PC-3 (cell line): ENCODE measurements at regions not wholly inside any gene's neighbourhood (a gene's known extent, or its start where the extent isn't known, plus 50 kb on each side); places are given as distances from the start of the nearest gene placed in this dataset.

ENCODE experiments used
- ATAC-seq: fragments of 200-7000 bp; cut with Tn5 transposase; 2 replicates; pipeline ENCODE4 v1.9.1; 2020; ENCODE audit warnings: mild to moderate bottlenecking, moderate library complexity
- BruUV-seq: library from RNA; stranded (reverse); fragments of 400-500 nt; replicated peaks from 2 replicates; lab custom pipeline; 2021; lab: Mats Ljungman, UMichigan
- CTCF ChIA-PET: fragments of 300-600 bp; sonication (Branson Sonifier 250); formaldehyde crosslinking; loops from one replicate; lab custom pipeline; 2022; ENCODE audit warnings: antibody characterized with exemption; lab: Charles Lee
- POLR2A ChIA-PET: fragments of 300-600 bp; sonication (Branson Sonifier 250); formaldehyde crosslinking; loops from one replicate; lab custom pipeline; 2022; ENCODE audit warnings: antibody characterized with exemption; ENCODE audit not compliant: unreplicated experiment; lab: Charles Lee
- DNase-seq: peaks from one replicate; pipeline ENCODE4 v3.0.0-alpha.2; 2015
- H2AFZ ChIP-seq: fragments of 300-600 bp; sonication (generic); 2 replicates; pipeline ENCODE4 v1.6.0; 2016; ENCODE audit warnings: antibody characterized with exemption, low read length
- H3F3A ChIP-seq: fragments of 300-600 bp; sonication (generic); one replicate; pipeline ENCODE4 v1.6.0; 2017; ENCODE audit warnings: antibody characterized with exemption, low read length, control low read depth, mild to moderate bottlenecking; ENCODE audit not compliant: unreplicated experiment
- H3K27ac ChIP-seq: fragments of 300-600 bp; sonication (generic); 2 replicates; pipeline ENCODE4 v1.5.1; 2016; ENCODE audit warnings: mild to moderate bottlenecking, low read length
- H3K27me3 ChIP-seq: fragments of 300-600 bp; sonication (generic); 2 replicates; pipeline ENCODE4 v1.6.1; 2016; ENCODE audit warnings: low read length, mixed read lengths
- H3K36me3 ChIP-seq: fragments of 300-600 bp; sonication (generic); 2 replicates; pipeline ENCODE4 v1.6.1; 2016; ENCODE audit warnings: low read depth, mixed run types, low read length, mixed read lengths
- H3K4me1 ChIP-seq: fragments of 300-600 bp; sonication (generic); 2 replicates; pipeline ENCODE4 v1.5.1; 2016; ENCODE audit warnings: low read length; ENCODE audit not compliant: insufficient read depth
- H3K4me2 ChIP-seq: fragments of 300-600 bp; sonication (generic); 2 replicates; pipeline ENCODE4 v1.6.0; 2016; ENCODE audit warnings: low read length
- H3K4me3 ChIP-seq: fragments of 300-600 bp; sonication (generic); 2 replicates; pipeline ENCODE4 v1.5.1; 2016; ENCODE audit warnings: mild to moderate bottlenecking, low read length, mixed read lengths
- H3K79me2 ChIP-seq: fragments of 300-600 bp; sonication (generic); 2 replicates; pipeline ENCODE4 v1.6.1; 2017; ENCODE audit warnings: low read length, mixed read lengths
- H3K9ac ChIP-seq: fragments of 300-600 bp; sonication (generic); 2 replicates; pipeline ENCODE4 v1.6.0; 2016; ENCODE audit warnings: mild to moderate bottlenecking, low read length
- H3K9me2 ChIP-seq: fragments of 300-600 bp; sonication (generic); replicated peaks from 2 replicates; pipeline ENCODE4 v1.6.1; 2016; ENCODE audit warnings: mixed run types, low read length, mixed read lengths
- H3K9me3 ChIP-seq: fragments of 300-600 bp; sonication (generic); 2 replicates; pipeline ENCODE4 v1.6.1; 2016; ENCODE audit warnings: low read length, mixed read lengths
- H4K20me1 ChIP-seq: fragments of 300-600 bp; sonication (generic); 2 replicates; pipeline ENCODE4 v1.6.1; 2016; ENCODE audit warnings: low read length, mixed read lengths
- EZH2 ChIP-seq: fragments of 300-600 bp; sonication (generic); IDR thresholded peaks from one replicate; pipeline ENCODE4 v1.6.1; 2017; ENCODE audit warnings: antibody characterized with exemption, mild to moderate bottlenecking, low read length; ENCODE audit not compliant: unreplicated experiment
- EZH2phosphoT487 ChIP-seq: fragments of 300-600 bp; sonication (generic); IDR thresholded peaks from 2 replicates; pipeline ENCODE4 v1.6.1; 2018; ENCODE audit warnings: mild to moderate bottlenecking, antibody characterized with exemption, low read length, borderline replicate concordance
- intact Hi-C: fragments of 100-400 bp; cut with micrococcal nuclease; formaldehyde crosslinking; loops from 2 replicates; pipeline ENCODE4 v1.9.0; 2023
- TF ChIP-seq, protein P1 (sequence below): fragments of 300-600 bp; sonication (generic); conservative IDR thresholded peaks from 2 replicates; pipeline ENCODE4 v1.5.1; 2017; ENCODE audit warnings: antibody characterized with exemption, low read depth, mild to moderate bottlenecking, low read length

- Histone ChIP-seq H4K20me1 (no peaks in the 10 kb centered on the region), H3K79me2 (no peaks in the 10 kb centered on the region), H3K4me3 (no peak overlapping the region), H2AFZ (no peak overlapping the region), H3K4me2 (no peak overlapping the region), H3K9me2 (no peaks in the 10 kb centered on the region), H3F3A (no peaks in the 10 kb centered on the region), H3K9me3 (no peaks in the 10 kb centered on the region), H3K4me1 (peaks cover 4% of the 10 kb centered on the region; the same call in 1 of the 2 replicates), H3K9ac (no peak overlapping the region), H3K27me3 (no peaks in the 10 kb centered on the region), H3K36me3 (no peaks in the 10 kb centered on the region), H3K27ac (no peak overlapping the region)
- ChIA-PET CTCF (no interaction called here), POLR2A (no interaction called here)
- TF ChIP-seq, protein P1, sequence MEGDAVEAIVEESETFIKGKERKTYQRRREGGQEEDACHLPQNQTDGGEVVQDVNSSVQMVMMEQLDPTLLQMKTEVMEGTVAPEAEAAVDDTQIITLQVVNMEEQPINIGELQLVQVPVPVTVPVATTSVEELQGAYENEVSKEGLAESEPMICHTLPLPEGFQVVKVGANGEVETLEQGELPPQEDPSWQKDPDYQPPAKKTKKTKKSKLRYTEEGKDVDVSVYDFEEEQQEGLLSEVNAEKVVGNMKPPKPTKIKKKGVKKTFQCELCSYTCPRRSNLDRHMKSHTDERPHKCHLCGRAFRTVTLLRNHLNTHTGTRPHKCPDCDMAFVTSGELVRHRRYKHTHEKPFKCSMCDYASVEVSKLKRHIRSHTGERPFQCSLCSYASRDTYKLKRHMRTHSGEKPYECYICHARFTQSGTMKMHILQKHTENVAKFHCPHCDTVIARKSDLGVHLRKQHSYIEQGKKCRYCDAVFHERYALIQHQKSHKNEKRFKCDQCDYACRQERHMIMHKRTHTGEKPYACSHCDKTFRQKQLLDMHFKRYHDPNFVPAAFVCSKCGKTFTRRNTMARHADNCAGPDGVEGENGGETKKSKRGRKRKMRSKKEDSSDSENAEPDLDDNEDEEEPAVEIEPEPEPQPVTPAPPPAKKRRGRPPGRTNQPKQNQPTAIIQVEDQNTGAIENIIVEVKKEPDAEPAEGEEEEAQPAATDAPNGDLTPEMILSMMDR, result no peak
- TF ChIP-seq EZH2phosphoT487 (no peak), EZH2 (no peak)
- intact Hi-C loops, result no loop called here
- no peak for DNase-seq
- BruUV-seq, result no TSS peak
- ATAC-seq, result no peak
Measured at GRCh38 chr3:193797566-193797965, 204.6 kb downstream of the OPA1 start.

DNA sequence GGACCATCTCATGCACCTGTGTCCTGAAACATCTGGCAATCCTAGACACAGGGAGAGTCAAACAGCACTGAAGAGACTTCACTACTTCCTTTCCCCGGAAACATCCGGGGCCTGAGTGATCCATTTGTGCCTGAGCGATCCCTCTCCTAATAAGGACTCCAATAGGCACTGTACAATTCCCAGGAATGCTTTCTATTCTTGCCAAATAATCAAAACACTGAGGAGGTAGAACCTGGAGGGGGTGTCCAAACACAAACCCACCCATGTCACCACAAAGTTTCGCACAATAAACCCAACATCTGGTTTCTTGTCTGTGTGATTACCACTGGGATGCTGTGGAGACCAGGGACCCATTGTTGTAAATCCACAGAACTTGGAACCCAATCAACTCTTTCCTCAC, 205.0 kb downstream of the OPA1 start:
- no peak for ATAC-seq
- Histone ChIP-seq H3K4me3 (no peak overlapping the region), H3F3A (no peaks in the 10 kb centered on the region), H3K9me2 (no peaks in the 10 kb centered on the region), H2AFZ (no peak overlapping the region), H3K36me3 (no peaks in the 10 kb centered on the region), H3K27me3 (no peaks in the 10 kb centered on the region), H3K9me3 (no peaks in the 10 kb centered on the region), H3K27ac (no peak overlapping the region), H3K4me2 (no peak overlapping the region), H3K9ac (no peak overlapping the region), H3K4me1 (peaks cover 4% of the 10 kb centered on the region; the same call in 1 of the 2 replicates), H4K20me1 (no peaks in the 10 kb centered on the region), H3K79me2 (no peaks in the 10 kb centered on the region)
- POLR2A ChIA-PET, result no interaction called here
- no TSS peak for BruUV-seq
- no peak for DNase-seq
- TF ChIP-seq, protein P1, result no peak
- TF ChIP-seq EZH2 (no peak), EZH2phosphoT487 (no peak)
- CTCF ChIA-PET, result no interaction called here
- intact Hi-C loops, result no loop called here

DNA sequence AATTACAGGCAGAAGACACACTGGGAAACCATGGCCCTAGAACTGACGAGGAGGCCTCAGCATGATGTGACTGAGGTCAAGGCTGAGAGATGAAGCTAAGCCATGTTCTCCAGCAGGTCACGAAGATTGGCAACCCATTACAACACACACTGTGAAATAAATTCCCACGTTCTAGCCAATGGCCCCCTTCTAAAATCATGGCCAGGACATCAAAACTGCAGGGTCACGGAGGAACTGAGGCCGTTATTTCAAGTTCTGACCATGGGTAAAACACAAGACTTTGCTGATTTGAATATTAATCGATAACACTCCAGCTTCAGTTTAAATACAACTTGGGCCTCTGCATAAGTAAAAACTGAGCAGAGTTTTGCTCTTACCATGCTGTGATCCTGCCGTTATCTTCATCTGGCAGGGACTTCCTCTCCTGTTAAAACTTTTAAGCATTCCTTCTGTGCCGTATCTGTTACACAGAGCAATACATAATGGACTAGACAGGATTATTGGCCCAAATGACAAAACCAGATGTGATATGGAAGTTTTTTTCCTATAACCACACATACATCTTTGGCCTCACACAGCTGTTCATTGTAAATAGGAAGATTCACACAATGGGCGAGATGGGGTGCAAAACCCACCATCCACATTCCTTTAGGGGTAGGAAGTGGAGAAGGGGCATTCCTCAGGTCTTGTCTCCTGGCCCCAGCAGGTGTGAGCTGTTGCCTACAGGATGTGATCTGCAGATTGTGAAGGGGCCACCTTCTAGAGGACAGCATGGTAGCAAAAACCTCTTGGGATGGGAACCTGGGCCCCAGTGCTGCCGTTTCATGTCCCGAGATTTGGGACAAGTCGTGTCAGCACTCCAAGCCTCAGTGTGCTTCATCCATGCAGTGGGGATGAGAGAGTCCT, 207.4 kb downstream of the OPA1 start:
- intact Hi-C loops, result no loop called here
- Histone ChIP-seq H3K27ac (no peak overlapping the region), H3K79me2 (no peaks in the 10 kb centered on the region), H4K20me1 (no peaks in the 10 kb centered on the region), H3F3A (no peaks in the 10 kb centered on the region), H3K4me1 (peaks cover 7% of the 10 kb centered on the region; the same call in 1 of the 2 replicates), H3K9me2 (no peaks in the 10 kb centered on the region), H2AFZ (no peak overlapping the region), H3K9ac (no peak overlapping the region), H3K27me3 (no peaks in the 10 kb centered on the region), H3K36me3 (no peaks in the 10 kb centered on the region), H3K9me3 (no peaks in the 10 kb centered on the region), H3K4me2 (no peak overlapping the region), H3K4me3 (no peak overlapping the region)
- DNase-seq, result no peak
- POLR2A ChIA-PET, result no interaction called here
- no peak for TF ChIP-seq EZH2phosphoT487
- no peak for TF ChIP-seq EZH2
- TF ChIP-seq, protein P1, result no peak
- ATAC-seq, result no peak
- no TSS peak for BruUV-seq
- CTCF ChIA-PET, result no interaction called here
